Heart right ventricle (tissue), 16 donors: ENCODE measurements at regions not wholly inside any gene's neighbourhood (a gene's known extent, or its start where the extent isn't known, plus 50 kb on each side); places are given as distances from the start of the nearest gene placed in this dataset.

Source experiments
- ATAC-seq, 8 donors: fragments of 200-7000 bp; cut with Tn5 transposase; one replicate each; pipeline ENCODE4 v1.9.1; 2020; ENCODE audit warnings: mild to moderate bottlenecking in 8 of 8, moderate library complexity in 8 of 8, moderate number of reproducible peaks in 1 of 8
- DNase-seq, 2 donors: peaks; one replicate each; pipeline ENCODE4 v3.0.0-alpha.2; 2020
- H3K27ac ChIP-seq, 10 donors: fragments of 200-600 bp; sonication (generic) in 2 of 10; one replicate each; pipeline versions ENCODE4 v1.5.0 to v1.8.0; 2020 to 2022; ENCODE audit warnings: mild to moderate bottlenecking in 3 of 10
- H3K27me3 ChIP-seq, 7 donors: fragments of 200-600 bp; one replicate each; pipeline ENCODE4 v1.8.0; 2021 to 2022; ENCODE audit warnings: mild to moderate bottlenecking in 2 of 7
- H3K36me3 ChIP-seq, 9 donors: fragments of 200-600 bp; sonication (generic) in 1 of 9; one replicate each; pipeline versions ENCODE4 v1.5.0 to v1.8.0; 2020 to 2022; ENCODE audit warnings: mild to moderate bottlenecking in 2 of 9
- H3K4me1 ChIP-seq, 9 donors: fragments of 200-600 bp; sonication (generic) in 1 of 9; one replicate each; pipeline versions ENCODE4 v1.5.0 to v1.8.0; 2020 to 2022; ENCODE audit warnings: mild to moderate bottlenecking in 4 of 9
- H3K4me3 ChIP-seq, 10 donors: fragments of 200-600 bp; sonication (generic) in 2 of 10; one replicate each; pipeline versions ENCODE4 v1.5.0 to v1.8.0; 2020 to 2022; ENCODE audit warnings: mild to moderate bottlenecking in 7 of 10, moderate library complexity in 2 of 10
- H3K9me3 ChIP-seq, 11 donors: fragments of 200-600 bp in 10 of 11; sonication (generic) in 2 of 11; one replicate each; pipeline versions ENCODE4 v1.5.0 to v1.8.0; 2013 to 2022; ENCODE audit warnings: mild to moderate bottlenecking in 2 of 11, control low read depth in 1 of 11, moderate library complexity in 1 of 11
- CTCF ChIP-seq, 9 donors: fragments of 200-600 bp; sonication (generic) in 2 of 9; IDR thresholded peaks; one replicate each; pipeline versions ENCODE4 v1.5.0 to v1.8.0; 2021 to 2022; ENCODE audit warnings: antibody characterized with exemption in 9 of 9, mild to moderate bottlenecking in 5 of 9, moderate library complexity in 1 of 9
- WGBS, 2 donors: extraction: QIAGEN DNeasy Blood & Tissue Kit; methylation state at CpG; one replicate each; pipeline ENCODE4 v1.1.7; 2013; ENCODE audit warnings: inconsistent platforms in 1 of 2; 5-methylcytosine and 5-hydroxymethylcytosine counted together
- intact Hi-C, 10 donors: fragments of 100-400 bp; cut with DNase I; formaldehyde crosslinking; loops; one replicate each; pipeline versions ENCODE4 v1.11.1 to v1.14.2; 2022
- donor health status: Arrhythmogenic right ventricular cardiomyopathy.
- donor health status: ischemic (EF 13 %, LVEDD 7.1; RV severe dilation, severe dysfunction).
- donor health status: healthy with polysubstance abuse.
- donor health status: DM: no; HTN: yes; CAD: no.
- donor health status: DM: no; HTN: no; CAD: no.
- donor health status: ischemic (EF 25% LVEDD 6.9; RV normal size, moderate dysfunction).
- donor health status: ischemic (EF 25% LVEDD 5.7; RV mildly dilated, moderate dysfunction).
- donor health status: healthy.
- donor health status: DM: yes; HTN: yes; CAD: no.
- donor health status: Ischemic cardiomyopathy.
- donor health status: ischemic (EF 35%, LVEDD 5.7; RV mildly dilated, moderate dysfunction).
- donor health status: nonischemic (EF 11% LVEDD 7.7; RV severe dilation, severe dysfunction).
- donor health status: DM: yes; HTN: yes; CAD: no.
- donor health status: PGD.
- donor health status: ischemic (EF 29% LVEDD 5.4; RV normal size, mild dysfunction).
- donor health status: nonischemic (EF 23%, LVEDD 6.1; RV moderate dilation, normal function).

DNA sequence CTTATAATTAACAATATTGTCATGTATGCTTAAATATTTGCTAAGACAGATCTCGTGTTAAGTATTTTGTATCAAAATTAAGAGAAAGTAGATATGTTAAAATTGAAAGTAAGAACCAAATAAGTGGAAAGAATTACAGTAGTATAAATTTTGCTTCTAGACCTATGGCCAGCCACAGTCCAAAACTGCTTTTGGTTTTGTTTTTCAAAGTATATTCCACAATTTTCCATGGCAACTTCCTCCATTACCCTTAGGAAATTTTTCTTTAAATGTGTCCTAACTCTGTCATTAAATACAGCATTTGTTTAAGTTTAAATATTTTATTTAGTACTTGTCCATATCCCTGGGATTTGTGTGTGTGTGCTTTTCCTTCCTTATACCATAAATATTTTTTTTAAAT, 689.0 kb downstream of the DIAPH3 start:
- DNase-seq (no peak), ATAC-seq (no peak)
- Histone ChIP-seq H3K4me1 (peaks cover 6 to 45% (median 28%) of the 10 kb centered on the region in 9 donors), H3K4me3 (no peak overlapping the region), H3K27ac (peak overlapping the region in 1 of 10 donors; percentile 21), H3K36me3 (no peaks in the 10 kb centered on the region), H3K27me3 (no peaks in the 10 kb centered on the region), H3K9me3 (peaks cover 0 to 4% (median 1%) of the 10 kb centered on the region in 11 donors)
- 83 to 96% methylated on average over 1 of the region's 1 CpG for WGBS, 2 donors
- intact Hi-C loops, result loop anchor here in 4 of 10 donors (5.0 to 10.0 kb wide), 4 partner anchors 80 to 200 kb away; no protein-coding TSS in a partner anchor
- TF ChIP-seq CTCF (IDR thresholded peaks at IDR 0.05), result no peak

GRCh38 chr13:59475911-59476310, 687.8 kb downstream of the DIAPH3 start:
- intact Hi-C loops, result loop anchor here in 4 of 10 donors (5.0 to 10.0 kb wide), 4 partner anchors 81 to 199 kb away; no protein-coding TSS in a partner anchor
- Histone ChIP-seq H3K9me3 (no peaks in the 10 kb centered on the region), H3K4me3 (no peak overlapping the region), H3K36me3 (no peaks in the 10 kb centered on the region), H3K4me1 (peaks cover 10 to 57% (median 31%) of the 10 kb centered on the region in 9 donors), H3K27me3 (no peaks in the 10 kb centered on the region), H3K27ac (peak overlapping the region in 4 of 10 donors; percentile 39 to 59 (median 43))
- 72 to 74% methylated on average over 2 of the region's 2 CpGs for WGBS, 2 donors
- ATAC-seq (no peak), DNase-seq (no peak)
- TF ChIP-seq CTCF (IDR thresholded peaks at IDR 0.05), result no peak

DNA sequence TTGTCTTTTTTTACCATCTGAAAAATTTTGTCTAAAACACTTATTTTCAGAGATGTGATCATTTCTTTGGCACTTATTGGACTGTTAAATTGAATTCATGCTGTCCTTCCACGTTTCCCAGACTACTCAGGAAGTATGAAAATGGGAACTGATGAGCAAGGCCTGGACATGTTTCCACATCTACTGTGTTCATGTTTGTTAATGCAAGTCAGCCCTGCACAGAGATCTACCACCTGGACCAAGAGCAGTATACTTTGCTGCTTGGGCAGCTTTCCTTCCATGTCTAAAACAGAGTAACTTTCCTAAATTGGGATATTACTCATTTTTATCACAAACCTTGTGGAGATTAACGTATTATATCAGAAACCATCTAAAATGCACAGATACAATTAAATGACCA, 687.4 kb downstream of the DIAPH3 start:
- DNase-seq, result no peak
- peak in 6 of 8 donors; percentile 46 to 71 (median 53) for ATAC-seq
- WGBS, 2 donors, result 50 to 67% methylated on average over 2 of the region's 2 CpGs
- Histone ChIP-seq H3K4me3 (no peak overlapping the region), H3K9me3 (no peaks in the 10 kb centered on the region), H3K27ac (peak overlapping the region in 5 of 10 donors; percentile 16 to 73 (median 45)), H3K27me3 (no peaks in the 10 kb centered on the region), H3K4me1 (peaks cover 10 to 62% (median 31%) of the 10 kb centered on the region in 9 donors), H3K36me3 (no peaks in the 10 kb centered on the region)
- intact Hi-C loops, result loop anchor here in 4 of 10 donors (5.0 to 10.0 kb wide), 4 partner anchors 82 to 198 kb away; no protein-coding TSS in a partner anchor
- no peak for TF ChIP-seq CTCF (IDR thresholded peaks at IDR 0.05)

GRCh38 chr13:59477011-59477410, 686.7 kb downstream of the DIAPH3 start:
- intact Hi-C loops, result loop anchor here in 4 of 10 donors (5.0 to 10.0 kb wide), 4 partner anchors 82 to 198 kb away; no protein-coding TSS in a partner anchor
- 63 to 78% methylated on average over 3 of the region's 3 CpGs for WGBS, 2 donors
- Histone ChIP-seq H3K27me3 (no peaks in the 10 kb centered on the region), H3K4me3 (no peak overlapping the region), H3K4me1 (peaks cover 10 to 65% (median 31%) of the 10 kb centered on the region in 9 donors), H3K9me3 (no peaks in the 10 kb centered on the region), H3K36me3 (no peaks in the 10 kb centered on the region), H3K27ac (peak overlapping the region in 6 of 10 donors; percentile 16 to 73 (median 42))
- peak in 2 of 8 donors; percentile 29 to 45 for ATAC-seq
- no peak for DNase-seq
- peak; percentile 9 to 54 (median 34) for TF ChIP-seq CTCF (IDR thresholded peaks at IDR 0.05)
